ENCODE measurements at regions not wholly inside any gene's neighbourhood (a gene's known extent, or its start where the extent isn't known, plus 50 kb on each side); places are given as distances from the start of the nearest gene placed in this dataset.

DNA sequence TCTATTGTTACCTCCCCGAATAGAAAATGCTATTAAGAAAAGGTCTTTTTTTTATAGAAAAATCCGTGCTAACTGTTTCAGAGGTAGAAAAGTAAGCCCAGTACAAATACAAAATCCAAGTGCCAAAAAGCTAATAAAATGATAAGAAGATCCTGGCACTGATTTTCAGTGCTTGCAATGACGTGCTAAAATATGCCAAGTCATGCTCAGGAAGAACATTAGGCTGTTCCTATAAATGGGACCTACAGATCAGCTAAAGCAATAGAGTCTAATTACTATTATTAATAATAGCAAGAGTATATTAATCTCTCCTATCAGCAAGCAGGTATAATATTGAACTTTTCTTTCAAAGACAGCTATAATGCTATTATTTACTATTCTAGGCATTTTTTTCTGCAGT, 305.8 kb downstream of the PPARGC1A start:
- TF ChIP-seq, protein P1, sequence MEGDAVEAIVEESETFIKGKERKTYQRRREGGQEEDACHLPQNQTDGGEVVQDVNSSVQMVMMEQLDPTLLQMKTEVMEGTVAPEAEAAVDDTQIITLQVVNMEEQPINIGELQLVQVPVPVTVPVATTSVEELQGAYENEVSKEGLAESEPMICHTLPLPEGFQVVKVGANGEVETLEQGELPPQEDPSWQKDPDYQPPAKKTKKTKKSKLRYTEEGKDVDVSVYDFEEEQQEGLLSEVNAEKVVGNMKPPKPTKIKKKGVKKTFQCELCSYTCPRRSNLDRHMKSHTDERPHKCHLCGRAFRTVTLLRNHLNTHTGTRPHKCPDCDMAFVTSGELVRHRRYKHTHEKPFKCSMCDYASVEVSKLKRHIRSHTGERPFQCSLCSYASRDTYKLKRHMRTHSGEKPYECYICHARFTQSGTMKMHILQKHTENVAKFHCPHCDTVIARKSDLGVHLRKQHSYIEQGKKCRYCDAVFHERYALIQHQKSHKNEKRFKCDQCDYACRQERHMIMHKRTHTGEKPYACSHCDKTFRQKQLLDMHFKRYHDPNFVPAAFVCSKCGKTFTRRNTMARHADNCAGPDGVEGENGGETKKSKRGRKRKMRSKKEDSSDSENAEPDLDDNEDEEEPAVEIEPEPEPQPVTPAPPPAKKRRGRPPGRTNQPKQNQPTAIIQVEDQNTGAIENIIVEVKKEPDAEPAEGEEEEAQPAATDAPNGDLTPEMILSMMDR (conservative IDR thresholded peaks at IDR 0.05 in 1 of 2, IDR thresholded peaks at IDR 0.05 in 1 of 2; ENCODE audit: low read depth in 1 of 2, low read length in 2 of 2): no peak
- no peak for TF ChIP-seq EZH2 (IDR thresholded peaks at IDR 0.05; ENCODE audit: low read length, missing control alignments)

Measured in fibroblast of lung (primary cell).